Progenitor cell of endocrine pancreas (in vitro differentiated cells): ENCODE measurements at regions not wholly inside any gene's neighbourhood (a gene's known extent, or its start where the extent isn't known, plus 50 kb on each side); places are given as distances from the start of the nearest gene placed in this dataset.

Source experiments
- DNase-seq: peaks from one replicate; pipeline ENCODE4 v3.0.0; 2021; ENCODE audit warnings: low spot score; ENCODE audit not compliant: unreplicated experiment
- H3K27ac Mint-ChIP-seq: 2 replicates; pipeline ENCODE4 v1.8.0; 2021; ENCODE audit warnings: mild to moderate bottlenecking, moderate library complexity, mixed read lengths
- H3K27me3 Mint-ChIP-seq: 2 replicates; pipeline ENCODE4 v1.8.0; 2021; ENCODE audit warnings: mixed read lengths
- H3K36me3 Mint-ChIP-seq: 2 replicates; pipeline ENCODE4 v1.8.0; 2022; ENCODE audit warnings: mixed read lengths; ENCODE audit not compliant: insufficient read depth
- H3K4me1 Mint-ChIP-seq: 2 replicates; pipeline ENCODE4 v1.8.0; 2021; ENCODE audit warnings: low read depth, mixed read lengths
- H3K4me3 Mint-ChIP-seq: 2 replicates; pipeline ENCODE4 v1.8.0; 2021; ENCODE audit warnings: low read depth, mild to moderate bottlenecking, moderate library complexity, mixed read lengths
- H3K9me3 Mint-ChIP-seq: 2 replicates; pipeline ENCODE4 v1.8.0; 2021; ENCODE audit warnings: low read depth, mixed read lengths
- TF ChIP-seq, protein P1 (sequence below): fragments of 200-600 bp; sonication (generic); IDR thresholded peaks from one replicate; pipeline ENCODE4 v1.5.0; 2021; ENCODE audit warnings: antibody characterized with exemption, mild to moderate bottlenecking; ENCODE audit not compliant: unreplicated experiment

DNA sequence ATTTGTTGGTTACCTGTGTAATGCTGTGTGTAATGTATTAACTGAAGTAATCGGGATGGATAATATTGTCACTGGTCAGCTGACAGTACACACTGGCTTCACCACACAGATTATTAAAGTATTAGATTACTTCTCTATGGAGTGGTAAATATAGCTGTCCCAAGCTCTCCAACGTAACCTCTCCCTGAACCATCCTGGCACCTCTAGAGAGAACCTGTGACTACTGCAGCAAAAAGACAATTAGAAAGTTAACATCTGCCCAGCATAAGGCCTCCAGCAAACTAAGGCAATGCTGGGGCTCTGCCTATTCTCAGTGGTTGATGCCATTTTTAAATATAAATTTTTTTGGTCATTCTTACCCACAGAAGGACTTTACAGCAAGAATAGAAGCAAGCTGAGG, 351.3 kb downstream of the GPD2 start:
- Mint-ChIP-seq H3K4me1 (no peaks in the 10 kb centered on the region), H3K27ac (no peak overlapping the region), H3K9me3 (no peaks in the 10 kb centered on the region), H3K27me3 (no peaks in the 10 kb centered on the region), H3K36me3 (no peaks in the 10 kb centered on the region), H3K4me3 (no peak overlapping the region)
- TF ChIP-seq, protein P1, sequence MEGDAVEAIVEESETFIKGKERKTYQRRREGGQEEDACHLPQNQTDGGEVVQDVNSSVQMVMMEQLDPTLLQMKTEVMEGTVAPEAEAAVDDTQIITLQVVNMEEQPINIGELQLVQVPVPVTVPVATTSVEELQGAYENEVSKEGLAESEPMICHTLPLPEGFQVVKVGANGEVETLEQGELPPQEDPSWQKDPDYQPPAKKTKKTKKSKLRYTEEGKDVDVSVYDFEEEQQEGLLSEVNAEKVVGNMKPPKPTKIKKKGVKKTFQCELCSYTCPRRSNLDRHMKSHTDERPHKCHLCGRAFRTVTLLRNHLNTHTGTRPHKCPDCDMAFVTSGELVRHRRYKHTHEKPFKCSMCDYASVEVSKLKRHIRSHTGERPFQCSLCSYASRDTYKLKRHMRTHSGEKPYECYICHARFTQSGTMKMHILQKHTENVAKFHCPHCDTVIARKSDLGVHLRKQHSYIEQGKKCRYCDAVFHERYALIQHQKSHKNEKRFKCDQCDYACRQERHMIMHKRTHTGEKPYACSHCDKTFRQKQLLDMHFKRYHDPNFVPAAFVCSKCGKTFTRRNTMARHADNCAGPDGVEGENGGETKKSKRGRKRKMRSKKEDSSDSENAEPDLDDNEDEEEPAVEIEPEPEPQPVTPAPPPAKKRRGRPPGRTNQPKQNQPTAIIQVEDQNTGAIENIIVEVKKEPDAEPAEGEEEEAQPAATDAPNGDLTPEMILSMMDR, result no peak
- no peak for DNase-seq

DNA sequence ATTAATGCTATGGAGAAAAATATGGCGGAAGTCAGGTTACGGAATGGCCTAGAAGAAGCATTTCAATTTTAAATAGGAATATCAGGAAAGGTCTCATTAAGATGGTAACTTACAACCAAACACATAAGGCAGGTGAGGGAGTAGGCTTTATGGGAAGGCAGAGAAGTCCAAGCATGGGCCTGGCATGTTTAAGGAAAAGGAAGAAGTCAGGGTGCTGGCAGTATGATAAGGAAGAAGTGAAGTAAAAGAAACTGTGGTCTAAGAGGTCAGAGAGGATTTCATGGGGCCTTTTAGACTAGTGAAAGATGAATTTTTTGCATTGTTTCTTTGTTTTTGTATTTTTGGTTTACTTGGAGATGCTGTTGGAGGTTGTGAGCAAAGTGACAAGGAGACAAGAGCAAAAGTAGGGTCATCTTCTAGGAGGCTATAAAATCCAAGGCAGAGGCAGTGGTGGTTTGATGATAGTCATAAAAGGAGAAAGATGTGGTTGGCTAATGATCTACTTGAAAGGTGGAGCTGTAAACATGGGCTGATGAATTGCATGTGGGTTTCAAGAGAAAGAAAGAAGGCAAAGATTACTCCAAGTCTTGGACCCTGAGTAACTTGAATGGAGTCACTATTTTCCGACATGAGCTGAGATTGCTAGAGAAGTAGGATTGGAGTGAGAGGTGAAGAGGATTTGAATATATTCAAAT, 354.3 kb downstream of the GPD2 start:
- Mint-ChIP-seq H3K4me3 (no peak overlapping the region), H3K36me3 (no peaks in the 10 kb centered on the region), H3K4me1 (no peaks in the 10 kb centered on the region), H3K27ac (no peak overlapping the region), H3K27me3 (no peaks in the 10 kb centered on the region), H3K9me3 (no peaks in the 10 kb centered on the region)
- TF ChIP-seq, protein P1, result no peak
- no peak for DNase-seq

GRCh38 chr2:156792242-156792840, 356.2 kb downstream of the GPD2 start:
- Mint-ChIP-seq H3K4me3 (no peak overlapping the region), H3K27ac (no peak overlapping the region), H3K27me3 (no peaks in the 10 kb centered on the region), H3K36me3 (no peaks in the 10 kb centered on the region), H3K4me1 (no peaks in the 10 kb centered on the region), H3K9me3 (no peaks in the 10 kb centered on the region)
- no peak for DNase-seq
- TF ChIP-seq, protein P1, result no peak

DNA sequence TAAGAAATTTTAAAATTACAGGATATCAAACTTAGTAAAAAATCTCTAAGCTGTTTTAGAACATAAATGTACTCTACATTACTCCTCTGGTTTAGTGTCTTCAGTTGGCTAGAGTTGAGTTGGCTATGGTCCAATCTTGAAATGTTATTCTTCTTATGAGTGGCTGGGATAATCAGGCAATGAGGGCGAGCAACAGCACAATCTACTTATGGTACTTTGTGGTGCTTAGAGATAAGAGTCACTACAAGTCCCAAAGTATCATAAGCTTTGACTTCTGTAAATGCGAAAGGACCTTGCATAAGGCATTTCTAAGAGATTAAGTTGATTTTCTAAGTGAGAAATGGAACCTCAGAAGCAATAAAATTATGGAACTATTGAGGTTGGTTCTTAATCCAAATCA, 361.7 kb downstream of the GPD2 start:
- TF ChIP-seq, protein P1, result no peak
- Mint-ChIP-seq H3K4me1 (peaks cover 8% of the 10 kb centered on the region), H3K27ac (no peak overlapping the region), H3K27me3 (no peaks in the 10 kb centered on the region), H3K9me3 (no peaks in the 10 kb centered on the region), H3K4me3 (no peak overlapping the region), H3K36me3 (no peaks in the 10 kb centered on the region)
- no peak for DNase-seq

DNA sequence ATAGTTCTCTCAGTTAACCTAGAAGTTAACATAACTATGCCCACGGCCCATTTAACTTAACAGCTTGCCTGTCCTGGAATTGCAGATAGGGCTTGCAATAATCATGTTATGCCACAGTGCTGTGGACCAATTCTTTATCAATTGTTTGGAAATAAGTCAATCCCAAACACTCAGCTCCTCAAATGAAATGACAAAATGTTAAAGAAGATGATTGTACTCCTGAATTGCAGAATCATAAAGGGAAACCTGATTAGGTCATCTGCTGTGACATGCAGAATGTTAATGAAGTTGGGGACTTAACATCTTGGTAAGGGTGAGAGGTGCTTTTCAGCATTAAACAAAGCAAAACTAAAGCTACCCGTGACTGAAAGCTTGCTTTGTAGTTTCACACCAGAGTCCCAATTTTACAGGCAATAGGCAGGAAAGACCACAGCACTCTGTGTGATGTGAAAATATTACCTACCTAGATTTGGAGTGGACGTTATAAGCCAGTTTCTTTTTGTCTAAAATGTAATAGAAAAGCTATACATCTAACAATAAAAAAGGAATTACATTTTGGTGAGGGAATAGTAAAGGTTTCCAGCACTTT, 364.0 kb downstream of the GPD2 start:
- H3K4me3 Mint-ChIP-seq, result no peak overlapping the region
- H3K4me1 Mint-ChIP-seq, result peaks cover 17% of the 10 kb centered on the region
- peaks cover 3% of the 10 kb centered on the region for H3K27me3 Mint-ChIP-seq
- no peaks in the 10 kb centered on the region for H3K36me3 Mint-ChIP-seq
- TF ChIP-seq, protein P1, result no peak
- H3K27ac Mint-ChIP-seq, result no peak overlapping the region
- no peak for DNase-seq
- no peaks in the 10 kb centered on the region for H3K9me3 Mint-ChIP-seq
